Brain microvascular endothelial cell (primary cell): ENCODE measurements at regions not wholly inside any gene's neighbourhood (a gene's known extent, or its start where the extent isn't known, plus 50 kb on each side); places are given as distances from the start of the nearest gene placed in this dataset.
"Not testable (repeated sequence)": the region's sequence is repeated elsewhere in the genome, so short reads cannot be mapped to it uniquely, and the experiment has no call there.

ENCODE experiments used
- DNase-seq: peaks from one replicate; pipeline ENCODE4 v3.0.0-alpha.2; 2020
- H3K27ac ChIP-seq: fragments of 250-450 bp; sonication (Bioruptor Pico); 2 replicates; pipeline ENCODE4 v1.5.1; 2020; ENCODE audit warnings: mild to moderate bottlenecking, moderate library complexity
- H3K27me3 ChIP-seq: fragments of 250-450 bp; sonication (Bioruptor Pico); replicated peaks from 2 replicates; pipeline ENCODE4 v1.5.1; 2020; ENCODE audit warnings: mild to moderate bottlenecking
- H3K36me3 ChIP-seq: fragments of 250-450 bp; sonication (Bioruptor Pico); replicated peaks from 2 replicates; pipeline ENCODE4 v1.5.1; 2020; ENCODE audit warnings: mild to moderate bottlenecking
- H3K4me3 ChIP-seq: 2 replicates; pipeline ENCODE4 v1.5.1; 2011; ENCODE audit warnings: low read depth, mild to moderate bottlenecking, control low read depth, low read length, moderate library complexity
- CTCF ChIP-seq: IDR thresholded peaks from 2 replicates; pipeline ENCODE4 v1.5.1; 2011; ENCODE audit warnings: low read depth, mild to moderate bottlenecking, moderate library complexity, low read length, control low read depth, inconsistent platforms; ENCODE audit errors: missing control alignments
- in situ Hi-C: cut with HindIII; loops from 2 replicates; pipeline ENCODE4 v1.10.0; 2017; ENCODE audit warnings: low sequenced_read_pairs, low pct_ligation_motif_present

GRCh38 chr4:34974313-34974680, 1270.0 kb downstream of the ARAP2 start:
- Histone ChIP-seq H3K36me3 (no peaks in the 10 kb centered on the region), H3K27me3 (no peaks in the 10 kb centered on the region), H3K27ac (no peak overlapping the region), H3K4me3 (no peak overlapping the region)
- no peak for TF ChIP-seq CTCF
- no peak for DNase-seq
- in situ Hi-C loops, result no loop called here

- in situ Hi-C loops, H3K4me3 ChIP-seq, H3K27me3 ChIP-seq, H3K27ac ChIP-seq, H3K36me3 ChIP-seq: not testable (repeated sequence)
- peak; percentile 5 for DNase-seq
Measured at GRCh38 chr4:35021222-35021621, 1223.1 kb downstream of the ARAP2 start.

- TF ChIP-seq CTCF, result no peak
- Histone ChIP-seq H3K27me3 (no peaks in the 10 kb centered on the region), H3K36me3 (no peaks in the 10 kb centered on the region), H3K27ac (no peak overlapping the region), H3K4me3 (no peak overlapping the region)
- in situ Hi-C loops, result no loop called here
- no peak for DNase-seq
Measured at GRCh38 chr4:35025152-35025834, 1219.0 kb downstream of the ARAP2 start.

GRCh38 chr4:35038079-35038805, 1206.1 kb downstream of the ARAP2 start:
- H3K36me3 ChIP-seq, result no peaks in the 10 kb centered on the region
- H3K27me3 ChIP-seq, result no peaks in the 10 kb centered on the region
- in situ Hi-C loops, result no loop called here
- no peak for DNase-seq
- no peak overlapping the region for H3K27ac ChIP-seq
- TF ChIP-seq CTCF, result no peak
- no peak overlapping the region for H3K4me3 ChIP-seq

- Histone ChIP-seq H3K36me3 (no peaks in the 10 kb centered on the region), H3K27ac (no peak overlapping the region), H3K4me3 (no peak overlapping the region), H3K27me3 (no peaks in the 10 kb centered on the region)
- no peak for TF ChIP-seq CTCF
- in situ Hi-C loops, result no loop called here
- no peak for DNase-seq
Measured at GRCh38 chr4:35038845-35039244, 1205.5 kb downstream of the ARAP2 start.

GRCh38 chr4:35052546-35052945, 1191.8 kb downstream of the ARAP2 start:
- H3K36me3 ChIP-seq, result no peaks in the 10 kb centered on the region
- in situ Hi-C loops, result no loop called here
- no peak overlapping the region for H3K27ac ChIP-seq
- TF ChIP-seq CTCF, result no peak
- DNase-seq, result no peak
- no peaks in the 10 kb centered on the region for H3K27me3 ChIP-seq
- no peak overlapping the region for H3K4me3 ChIP-seq
